Activated naive CD8-positive, alpha-beta T cell treated with anti-CD3 and anti-CD28 coated beads, Interleukin-2, amount 50 U/mL, for 16 hours (primary cell): ENCODE measurements at regions not wholly inside any gene's neighbourhood (a gene's known extent, or its start where the extent isn't known, plus 50 kb on each side); places are given as distances from the start of the nearest gene placed in this dataset.
A peak's percentile ranks its signal among the peaks of the same experiment; 100 is the strongest.

Source experiments
- DNase-seq: peaks from one replicate; pipeline ENCODE4 v3.0.0-alpha.2; 2020; ENCODE audit warnings: low read depth, low spot score

GRCh38 chr4:140281828-140282552, 91.5 kb upstream of the SCOC start:
- DNase-seq = no peak

DNA sequence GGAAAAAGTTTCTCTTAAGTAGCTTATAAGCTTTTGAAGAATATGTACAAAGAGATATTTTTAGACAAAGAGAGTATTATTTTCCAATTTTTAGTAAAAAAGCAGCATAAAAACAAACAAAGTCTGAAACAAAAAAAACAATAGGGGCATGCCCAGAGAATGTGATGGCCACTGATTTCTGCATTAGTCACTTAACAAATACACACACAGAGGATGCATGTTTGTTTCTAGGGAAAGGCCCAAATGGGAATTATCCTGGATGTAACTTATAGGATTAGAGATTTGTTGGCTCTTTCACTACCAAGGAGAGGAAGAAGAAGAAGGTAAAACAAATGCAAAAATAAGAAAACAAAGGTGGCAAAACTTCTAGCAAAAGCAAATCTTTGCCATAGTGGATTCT, 95.9 kb upstream of the SCOC start:
- DNase-seq = no peak

- DNase-seq = no peak
Measured at GRCh38 chr4:140271553-140271952, 101.9 kb upstream of the SCOC start.

DNA sequence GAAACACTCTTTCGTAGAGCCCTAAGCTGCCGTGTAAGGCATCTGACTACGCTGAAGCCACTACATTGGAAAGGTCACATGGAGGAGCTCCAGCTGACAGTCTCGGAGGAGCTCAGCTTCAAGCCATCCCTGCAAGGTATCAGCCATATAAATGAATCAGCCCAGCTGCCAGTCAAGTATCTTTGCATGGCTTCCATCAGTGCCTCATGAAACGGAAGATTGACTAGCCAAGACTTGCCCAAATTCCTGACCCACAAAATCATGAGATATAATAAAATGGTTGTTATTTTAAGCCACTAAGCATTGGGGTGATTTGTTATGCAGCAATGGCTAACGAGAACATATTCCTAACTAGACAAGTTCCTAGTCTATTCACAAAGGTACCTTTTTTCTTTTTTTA, 104.1 kb upstream of the SCOC start:
- DNase-seq = no peak

DNA sequence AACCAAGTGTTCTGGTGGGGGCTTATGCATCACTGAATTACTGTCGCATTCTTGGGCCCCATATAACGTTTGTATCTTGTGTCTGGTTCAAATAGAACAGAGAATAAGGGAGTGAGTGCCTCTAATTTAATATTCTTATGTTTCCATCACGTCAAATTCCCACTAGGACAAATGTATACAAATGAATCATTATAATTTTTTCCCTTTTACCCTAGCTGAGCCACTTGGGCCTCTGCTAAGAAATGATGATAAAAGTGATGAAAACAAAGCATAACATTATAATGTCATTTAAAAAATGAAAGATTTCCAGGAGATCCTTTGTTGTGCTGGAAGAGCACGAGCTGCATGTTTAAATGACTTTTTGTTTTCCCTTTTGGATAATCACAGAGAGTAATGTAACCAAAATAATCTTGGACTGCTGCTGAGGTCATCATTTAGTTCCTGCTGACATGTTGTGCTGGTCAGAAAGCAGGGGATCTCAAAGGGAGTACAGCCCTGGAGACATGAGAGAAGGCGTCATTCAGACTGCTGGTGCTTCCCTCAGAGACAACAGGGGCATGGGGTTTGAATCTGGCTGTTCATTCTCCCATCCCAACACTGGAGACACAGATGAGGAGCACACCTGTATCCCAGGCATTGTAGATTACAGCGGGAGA, 105.1 kb upstream of the SCOC start:
- DNase-seq = no peak

- no peak for DNase-seq
Measured at GRCh38 chr4:140267576-140267975, 105.9 kb upstream of the SCOC start.

- DNase-seq = no peak
Measured at GRCh38 chr4:140266958-140267568, 106.4 kb upstream of the SCOC start.

DNA sequence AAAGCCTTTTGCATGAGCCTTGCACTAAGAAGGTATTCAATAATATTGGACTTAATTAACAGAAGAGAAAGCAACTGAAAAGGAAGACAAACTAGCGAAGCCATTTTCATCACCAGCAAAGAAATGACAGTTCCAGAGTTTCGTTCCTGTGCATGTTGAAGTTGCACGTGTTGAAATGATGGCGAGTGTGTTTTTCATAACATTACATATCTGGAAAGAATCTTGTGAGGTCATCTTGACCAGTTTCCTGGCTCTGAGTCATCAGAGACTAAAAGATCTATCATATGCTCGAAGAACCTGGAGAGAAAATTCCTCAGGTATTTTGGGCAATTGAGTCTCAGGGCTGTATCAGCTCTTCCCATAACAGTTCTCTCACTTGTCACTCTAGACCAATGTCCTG, 106.2 kb upstream of the MAML3 start:
- no peak for DNase-seq

DNA sequence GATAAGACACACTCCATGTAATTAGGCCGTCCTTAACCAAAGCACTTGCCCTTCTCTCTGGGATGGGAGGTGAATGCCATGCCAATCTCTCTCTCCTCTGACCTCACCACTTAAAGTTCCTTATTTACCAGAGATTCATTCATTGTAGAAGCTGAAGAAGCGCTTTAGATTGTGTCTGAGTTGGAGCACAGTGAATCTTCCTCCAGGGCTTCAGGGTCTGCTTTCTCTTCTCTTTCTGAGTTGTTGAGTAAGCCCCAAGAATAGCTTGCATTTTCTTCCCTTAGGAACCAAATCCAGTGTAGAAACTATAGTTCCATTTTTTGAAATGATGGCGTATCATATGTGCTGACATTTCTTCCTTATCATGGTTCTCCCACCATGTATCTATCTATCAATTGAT, 104.5 kb upstream of the MAML3 start:
- DNase-seq = no peak

- no peak for DNase-seq
Measured at GRCh38 chr4:140257461-140258305, 103.7 kb upstream of the MAML3 start.

DNA sequence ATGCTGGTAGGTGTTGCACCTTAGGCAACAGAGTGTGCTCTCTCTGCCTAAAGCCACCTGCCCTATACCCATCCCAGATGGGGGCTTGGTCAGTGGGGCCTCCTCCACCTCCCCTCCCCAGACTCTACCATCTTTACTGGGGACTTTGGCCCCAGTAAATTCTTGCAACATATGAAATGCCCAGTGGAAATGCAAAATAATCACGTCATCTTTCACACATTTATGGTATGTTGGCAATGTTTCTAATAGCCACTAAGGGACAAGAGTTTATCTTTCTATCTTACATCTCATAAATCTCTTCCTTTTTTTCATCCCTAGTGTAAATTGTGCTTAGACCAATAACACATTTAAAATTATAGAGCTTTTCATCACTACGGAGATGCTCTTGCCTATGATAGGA, 103.0 kb upstream of the MAML3 start:
- DNase-seq = no peak

DNA sequence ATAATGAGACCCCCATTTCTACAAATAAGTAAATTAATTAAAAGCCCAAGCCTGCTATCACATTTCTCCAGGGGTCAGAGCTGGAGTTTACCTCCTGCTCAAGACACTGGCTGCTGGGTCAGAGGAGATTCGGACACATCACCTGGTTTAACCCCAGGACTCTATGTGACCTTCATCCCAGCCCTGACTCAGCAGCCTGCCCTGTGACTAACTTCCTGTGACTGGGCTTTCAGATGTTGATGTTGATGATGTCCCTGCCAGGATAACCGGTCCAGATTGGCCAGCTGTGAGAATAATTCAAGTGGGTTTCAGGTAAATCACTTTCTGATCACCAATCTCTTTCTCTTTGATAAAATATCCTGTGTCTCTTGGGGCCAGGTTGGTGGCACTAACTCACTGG, 102.4 kb upstream of the MAML3 start:
- no peak for DNase-seq

GRCh38 chr4:140255927-140256326, 101.9 kb upstream of the MAML3 start:
- DNase-seq = no peak

GRCh38 chr4:140255467-140255866, 101.5 kb upstream of the MAML3 start:
- no peak for DNase-seq

DNA sequence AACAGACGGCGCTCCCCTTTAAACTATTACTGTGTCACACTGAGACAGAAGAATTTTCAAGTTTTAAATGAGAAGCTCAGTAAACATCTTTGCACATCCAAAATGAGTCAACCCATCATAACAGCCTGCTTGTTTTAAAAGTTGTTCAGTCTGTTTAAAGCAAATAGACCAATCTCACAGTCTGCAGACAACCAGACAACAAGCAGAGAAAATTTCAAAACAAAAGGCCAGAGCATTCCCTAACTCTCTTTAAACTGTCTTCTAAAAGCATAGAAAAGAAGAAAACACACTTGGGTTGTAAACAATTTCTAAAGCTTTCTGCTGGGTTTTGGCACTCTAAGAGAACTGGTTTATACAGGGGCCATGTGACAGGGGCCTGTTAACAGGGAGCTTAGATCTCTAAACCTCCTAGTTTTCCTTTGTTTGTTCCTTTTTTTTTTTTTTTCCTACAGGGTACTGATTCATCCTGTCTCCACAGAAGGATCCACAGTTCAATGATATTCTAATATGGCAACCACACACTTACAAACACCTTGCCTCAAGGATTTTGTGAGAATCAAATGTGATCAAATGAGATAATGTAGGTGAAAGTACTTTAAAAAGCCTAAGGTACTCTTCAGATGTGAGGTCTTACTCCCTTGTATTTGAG, 100.8 kb upstream of the MAML3 start:
- DNase-seq = no peak

DNA sequence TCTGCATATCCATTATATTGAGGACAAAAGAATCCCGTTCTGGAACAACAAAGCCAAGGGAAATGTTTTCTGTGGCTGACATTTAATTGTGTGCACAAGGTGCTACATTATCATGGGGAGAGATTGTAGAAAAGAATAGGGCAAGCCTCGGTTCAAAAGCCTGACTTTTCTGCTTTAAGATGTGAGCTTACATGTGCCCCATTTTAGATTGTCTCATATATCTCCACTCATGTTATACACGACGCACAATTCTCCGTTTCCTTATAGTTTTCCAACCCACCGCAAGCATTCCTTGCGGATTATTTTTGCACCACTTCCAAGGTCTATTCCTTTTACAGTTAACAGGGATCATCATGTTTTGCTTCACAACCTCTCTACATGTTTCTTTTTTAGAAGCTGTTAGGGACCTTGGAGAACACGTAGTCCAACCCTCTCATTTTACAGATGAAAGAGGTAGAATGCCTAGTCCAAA, 99.6 kb upstream of the MAML3 start:
- DNase-seq = no peak

- peak; percentile 26 for DNase-seq
Measured at GRCh38 chr4:140252742-140253555, 99.0 kb upstream of the MAML3 start.

- no peak for DNase-seq
Measured at GRCh38 chr4:140252141-140252741, 98.3 kb upstream of the MAML3 start.

GRCh38 chr4:140251571-140251970, 97.6 kb upstream of the MAML3 start:
- DNase-seq = no peak

- DNase-seq = no peak
Measured at GRCh38 chr4:140250989-140251552, 97.1 kb upstream of the MAML3 start.
